Endodermal cell (in vitro differentiated cells): ENCODE measurements at regions not wholly inside any gene's neighbourhood (a gene's known extent, or its start where the extent isn't known, plus 50 kb on each side); places are given as distances from the start of the nearest gene placed in this dataset.
A peak's percentile ranks its signal among the peaks of the same experiment; 100 is the strongest.

Source experiments
- DNase-seq: peaks from one replicate; pipeline ENCODE4 v3.0.0-alpha.2; 2017
- H3K27ac ChIP-seq: 2 replicates; pipeline ENCODE4 v1.5.1; 2013; ENCODE audit warnings: mild to moderate bottlenecking, low read depth, low read length, moderate library complexity
- H3K27me3 ChIP-seq: 2 replicates; pipeline ENCODE4 v1.6.1; 2013; ENCODE audit warnings: mild to moderate bottlenecking, low read length, moderate library complexity; ENCODE audit not compliant: insufficient read depth, control insufficient read depth, poor library complexity, severe bottlenecking
- H3K36me3 ChIP-seq: 2 replicates; pipeline ENCODE4 v1.7.0; 2013; ENCODE audit warnings: mild to moderate bottlenecking, low read length, moderate library complexity; ENCODE audit not compliant: control insufficient read depth, insufficient read depth
- H3K4me1 ChIP-seq: one replicate; pipeline ENCODE4 v1.7.0; 2013; ENCODE audit warnings: low read length; ENCODE audit not compliant: control insufficient read depth, insufficient read depth
- H3K4me3 ChIP-seq: 2 replicates; pipeline ENCODE4 v1.5.1; 2013; ENCODE audit warnings: mild to moderate bottlenecking, low read length, moderate library complexity
- H3K9ac ChIP-seq: 2 replicates; pipeline ENCODE4 v1.6.1; 2013; ENCODE audit warnings: mild to moderate bottlenecking, low read length, moderate library complexity; ENCODE audit not compliant: poor library complexity, severe bottlenecking; ENCODE audit errors: extremely low read depth
- H3K9me3 ChIP-seq: 2 replicates; pipeline ENCODE4 v1.6.1; 2013; ENCODE audit warnings: mild to moderate bottlenecking, low read length, moderate library complexity; ENCODE audit not compliant: control insufficient read depth
- H3K27ac Mint-ChIP-seq: 2 replicates; pipeline ENCODE4 v1.8.0; 2020; ENCODE audit warnings: mixed read lengths
- H3K27me3 Mint-ChIP-seq: 2 replicates; pipeline ENCODE4 v1.8.0; 2021; ENCODE audit warnings: mild to moderate bottlenecking, mixed read lengths; ENCODE audit not compliant: insufficient read depth
- H3K36me3 Mint-ChIP-seq: 2 replicates; pipeline ENCODE4 v1.8.0; 2020; ENCODE audit warnings: low read depth, mixed read lengths
- H3K4me1 Mint-ChIP-seq: 2 replicates; pipeline ENCODE4 v1.8.0; 2020; ENCODE audit warnings: mixed read lengths
- H3K4me3 Mint-ChIP-seq: 2 replicates; pipeline ENCODE4 v1.8.0; 2020; ENCODE audit warnings: mild to moderate bottlenecking, moderate library complexity, mixed read lengths
- H3K9me3 Mint-ChIP-seq: 2 replicates; pipeline ENCODE4 v1.8.0; 2020; ENCODE audit warnings: mild to moderate bottlenecking, mixed read lengths
- CTCF ChIP-seq: fragments of 200-600 bp; sonication (generic); conservative IDR thresholded peaks from 2 replicates; pipeline ENCODE4 v1.5.0; 2021; ENCODE audit warnings: antibody characterized with exemption, mild to moderate bottlenecking
- WGBS, 2 experiments: methylation state at CpG; one replicate each; pipeline versions ENCODE4 v1.1.5 to v1.1.7; 2013; ENCODE audit warnings: missing lambda C conversion rate in 2 of 2, mixed read lengths in 1 of 2; ENCODE audit not compliant: insufficient coverage in 1 of 2, insufficient read length in 1 of 2; 5-methylcytosine and 5-hydroxymethylcytosine counted together

GRCh38 chr1:13950637-13951036 is 250.6 kb downstream of the PRDM2 start:
- Histone ChIP-seq H3K4me1 (peaks cover 4% of the 10 kb centered on the region), H3K27ac (no peak overlapping the region), H3K27me3 (peaks cover 25% of the 10 kb centered on the region), H3K36me3 (no peaks in the 10 kb centered on the region), H3K4me3 (no peak overlapping the region), H3K9me3 (no peaks in the 10 kb centered on the region), H3K9ac (no peak overlapping the region)
- Mint-ChIP-seq H3K27me3 (peaks cover 24% of the 10 kb centered on the region), H3K4me3 (no peak overlapping the region), H3K36me3 (no peaks in the 10 kb centered on the region), H3K27ac (no peak overlapping the region), H3K4me1 (peaks cover 26% of the 10 kb centered on the region), H3K9me3 (no peaks in the 10 kb centered on the region)
- DNase-seq = peak; percentile 86
- TF ChIP-seq CTCF = peak; percentile 78
- 61 to 77% methylated on average over 3 to 7 of the region's 7 CpGs for WGBS, 2 experiments

GRCh38 chr1:13951793-13952751 is 252.1 kb downstream of the PRDM2 start:
- no peaks in the 10 kb centered on the region for H3K36me3 ChIP-seq
- no peaks in the 10 kb centered on the region for H3K36me3 Mint-ChIP-seq
- peak overlapping the region; percentile 45 for H3K27ac Mint-ChIP-seq
- H3K4me1 ChIP-seq = peaks cover 4% of the 10 kb centered on the region
- peaks cover 11% of the 10 kb centered on the region for H3K27me3 ChIP-seq
- no peak overlapping the region for H3K9ac ChIP-seq
- H3K9me3 Mint-ChIP-seq = no peaks in the 10 kb centered on the region
- H3K27me3 Mint-ChIP-seq = peaks cover 14% of the 10 kb centered on the region
- no peak overlapping the region for H3K4me3 Mint-ChIP-seq
- peaks cover 26% of the 10 kb centered on the region for H3K4me1 Mint-ChIP-seq
- DNase-seq = no peak
- no peak for TF ChIP-seq CTCF
- WGBS, 2 experiments = 60 to 100% methylated on average over 2 to 3 of the region's 4 CpGs
- H3K27ac ChIP-seq = no peak overlapping the region
- no peak overlapping the region for H3K4me3 ChIP-seq
- no peaks in the 10 kb centered on the region for H3K9me3 ChIP-seq

GRCh38 chr1:13952985-13953384 is 253.0 kb downstream of the PRDM2 start:
- peaks cover 8% of the 10 kb centered on the region for H3K27me3 Mint-ChIP-seq
- Histone ChIP-seq H3K36me3 (no peaks in the 10 kb centered on the region), H3K4me3 (no peak overlapping the region), H3K9ac (no peak overlapping the region), H3K27ac (no peak overlapping the region), H3K27me3 (peaks cover 8% of the 10 kb centered on the region), H3K9me3 (no peaks in the 10 kb centered on the region), H3K4me1 (peaks cover 4% of the 10 kb centered on the region)
- 70 to 80% methylated on average over 1 to 5 of the region's 5 CpGs for WGBS, 2 experiments
- H3K27ac Mint-ChIP-seq = no peak overlapping the region
- peak; percentile 60 for DNase-seq
- no peak for TF ChIP-seq CTCF
- no peak overlapping the region for H3K4me3 Mint-ChIP-seq
- no peaks in the 10 kb centered on the region for H3K36me3 Mint-ChIP-seq
- H3K4me1 Mint-ChIP-seq = peaks cover 26% of the 10 kb centered on the region
- no peaks in the 10 kb centered on the region for H3K9me3 Mint-ChIP-seq
